ENCODE measurements at regions not wholly inside any gene's neighbourhood (a gene's known extent, or its start where the extent isn't known, plus 50 kb on each side); places are given as distances from the start of the nearest gene placed in this dataset.
A peak's percentile ranks its signal among the peaks of the same experiment; 100 is the strongest.

GRCh38 chr3:22886439-22887068 is 316.6 kb upstream of the UBE2E2 start:
- no peaks in the 10 kb centered on the region for H3K9me3 ChIP-seq (ENCODE audit: low read length)
- H3K4me2 ChIP-seq (ENCODE audit: low read length) = no peak overlapping the region
- no peaks in the 10 kb centered on the region for H3K4me1 ChIP-seq (ENCODE audit: insufficient read depth, low read length, severe bottlenecking)
- no peaks in the 10 kb centered on the region for H3K9me2 ChIP-seq (ENCODE audit: low read depth, low read length)
- no peak overlapping the region for H3K27ac ChIP-seq (ENCODE audit: low read depth, low read length, poor library complexity, severe bottlenecking)
- no peaks in the 10 kb centered on the region for H3K36me3 ChIP-seq (ENCODE audit: insufficient read depth, low read length)
- H3K79me2 ChIP-seq (ENCODE audit: insufficient read depth, low read length) = no peaks in the 10 kb centered on the region
- no peaks in the 10 kb centered on the region for H4K20me1 ChIP-seq (ENCODE audit: insufficient read depth, low read length)
- no peak for TF ChIP-seq CTCF (IDR thresholded peaks at IDR 0.05; ENCODE audit: low read length)
- no peak for TF ChIP-seq EZH2 (IDR thresholded peaks at IDR 0.05; ENCODE audit: borderline replicate concordance, low read length)
- no peak overlapping the region for H3K4me3 ChIP-seq (ENCODE audit: low read depth, low read length, poor library complexity, severe bottlenecking)
- no peaks in the 10 kb centered on the region for H3F3A ChIP-seq (ENCODE audit: insufficient read depth, low read length)
- H3K27me3 ChIP-seq (ENCODE audit: insufficient read depth, low read length) = no peaks in the 10 kb centered on the region
- no peak overlapping the region for H3K9ac ChIP-seq (ENCODE audit: low read length)
- no peak overlapping the region for H2AFZ ChIP-seq (ENCODE audit: low read length)

GRCh38 chr3:22887664-22888291 is 315.3 kb upstream of the UBE2E2 start:
- Histone ChIP-seq H3K4me3 (ENCODE audit: low read depth, low read length, poor library complexity, severe bottlenecking) (no peak overlapping the region), H3K9ac (ENCODE audit: low read length) (no peak overlapping the region), H3F3A (ENCODE audit: insufficient read depth, low read length) (no peaks in the 10 kb centered on the region), H3K27me3 (ENCODE audit: insufficient read depth, low read length) (no peaks in the 10 kb centered on the region; the same call in 1 of the 2 replicates), H3K9me3 (ENCODE audit: low read length) (no peaks in the 10 kb centered on the region), H4K20me1 (ENCODE audit: insufficient read depth, low read length) (no peaks in the 10 kb centered on the region), H3K4me2 (ENCODE audit: low read length) (no peak overlapping the region), H3K9me2 (ENCODE audit: low read depth, low read length) (no peaks in the 10 kb centered on the region), H2AFZ (ENCODE audit: low read length) (no peak overlapping the region), H3K36me3 (ENCODE audit: insufficient read depth, low read length) (no peaks in the 10 kb centered on the region), H3K4me1 (ENCODE audit: insufficient read depth, low read length, severe bottlenecking) (no peaks in the 10 kb centered on the region), H3K79me2 (ENCODE audit: insufficient read depth, low read length) (no peaks in the 10 kb centered on the region), H3K27ac (ENCODE audit: low read depth, low read length, poor library complexity, severe bottlenecking) (no peak overlapping the region)
- TF ChIP-seq CTCF (IDR thresholded peaks at IDR 0.05; ENCODE audit: low read length) (peak; percentile 68), EZH2 (IDR thresholded peaks at IDR 0.05; ENCODE audit: borderline replicate concordance, low read length) (no peak)

GRCh38 chr3:22893101-22893500 is 310.0 kb upstream of the UBE2E2 start:
- TF ChIP-seq EZH2 (IDR thresholded peaks at IDR 0.05; ENCODE audit: borderline replicate concordance, low read length) = no peak
- Histone ChIP-seq H3K27me3 (ENCODE audit: insufficient read depth, low read length) (no peaks in the 10 kb centered on the region; the same call in 1 of the 2 replicates), H3K79me2 (ENCODE audit: insufficient read depth, low read length) (no peaks in the 10 kb centered on the region), H3K9me2 (ENCODE audit: low read depth, low read length) (no peaks in the 10 kb centered on the region), H4K20me1 (ENCODE audit: insufficient read depth, low read length) (no peaks in the 10 kb centered on the region), H3K4me2 (ENCODE audit: low read length) (no peak overlapping the region), H3F3A (ENCODE audit: insufficient read depth, low read length) (no peaks in the 10 kb centered on the region), H3K27ac (ENCODE audit: low read depth, low read length, poor library complexity, severe bottlenecking) (no peak overlapping the region), H3K9me3 (ENCODE audit: low read length) (no peaks in the 10 kb centered on the region), H3K4me1 (ENCODE audit: insufficient read depth, low read length, severe bottlenecking) (no peaks in the 10 kb centered on the region), H2AFZ (ENCODE audit: low read length) (no peak overlapping the region), H3K9ac (ENCODE audit: low read length) (no peak overlapping the region), H3K36me3 (ENCODE audit: insufficient read depth, low read length) (no peaks in the 10 kb centered on the region), H3K4me3 (ENCODE audit: low read depth, low read length, poor library complexity, severe bottlenecking) (no peak overlapping the region)
